Activated CD4-positive, alpha-beta T cell treated with anti-CD3 and anti-CD28 coated beads, Interleukin-2, amount 50 U/mL, for 4 hours (primary cell): ENCODE measurements at regions not wholly inside any gene's neighbourhood (a gene's known extent, or its start where the extent isn't known, plus 50 kb on each side); places are given as distances from the start of the nearest gene placed in this dataset.
"Not testable (repeated sequence)": the region's sequence is repeated elsewhere in the genome, so short reads cannot be mapped to it uniquely, and the experiment has no call there.

Source experiments
- DNase-seq, 2 experiments: peaks; one replicate each; pipeline ENCODE4 v3.0.0-alpha.2; 2020

DNA sequence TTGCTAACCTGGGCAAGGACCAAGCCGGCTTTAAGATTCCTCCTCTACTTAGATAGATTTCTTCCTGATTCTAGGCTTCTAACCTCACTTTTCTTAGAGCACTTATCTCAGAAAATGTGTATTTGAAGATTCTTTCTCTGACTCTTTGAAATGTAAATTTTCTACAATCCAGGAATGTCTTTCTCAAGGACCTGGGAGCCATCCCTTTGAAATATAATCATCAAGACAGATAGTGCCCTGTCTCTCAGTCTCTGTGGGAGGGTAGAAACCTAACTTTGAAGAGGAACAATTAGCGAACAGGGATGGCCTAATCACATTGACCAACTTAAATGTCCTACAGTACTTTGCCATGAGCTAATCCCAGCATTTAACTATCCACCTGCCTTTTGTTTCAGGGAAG lies 1646.0 kb downstream of the PCDH9 start:
- no peak for DNase-seq

DNA sequence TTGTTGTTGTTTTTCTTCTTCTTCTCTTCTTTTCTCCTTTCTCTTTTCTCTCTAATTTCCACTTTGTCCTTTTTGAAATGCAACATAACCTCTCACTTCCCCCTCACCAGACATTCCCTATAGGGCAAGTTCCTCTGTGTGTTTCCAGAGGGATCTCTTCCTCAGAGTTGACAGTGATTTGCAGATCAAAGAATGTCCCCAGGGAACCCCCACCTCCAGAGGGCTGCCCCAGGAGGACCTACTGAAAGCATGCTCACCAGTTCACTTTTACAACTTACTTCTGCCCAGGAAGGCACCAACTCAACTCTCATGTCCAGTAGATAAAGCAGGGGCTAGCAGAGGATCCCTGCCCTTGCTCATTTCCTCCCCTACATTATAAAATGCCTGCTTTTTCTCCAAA lies 1648.0 kb downstream of the PCDH9 start:
- no peak for DNase-seq

DNA sequence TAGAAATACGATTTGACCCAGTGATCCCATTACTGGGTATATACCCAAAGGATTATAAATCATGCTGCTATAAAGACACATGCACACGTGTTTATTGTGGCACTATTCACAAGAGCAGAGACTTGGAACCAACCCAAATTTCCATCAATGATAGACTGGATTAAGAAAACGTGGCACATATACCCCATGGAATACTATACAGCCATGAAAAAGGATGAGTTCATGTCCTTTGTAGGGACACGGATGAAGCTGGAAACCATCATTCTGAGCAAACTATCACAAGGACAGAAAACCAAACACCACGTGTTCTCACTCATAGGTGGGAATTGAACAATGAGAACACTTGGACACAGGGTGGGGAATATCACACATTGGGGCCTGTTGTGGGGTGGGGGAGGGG lies 1665.6 kb downstream of the PCDH9 start:
- DNase-seq, result not testable (repeated sequence)

GRCh38 chr13:65562305-65562704 lies 1667.8 kb downstream of the PCDH9 start:
- no peak for DNase-seq

DNA sequence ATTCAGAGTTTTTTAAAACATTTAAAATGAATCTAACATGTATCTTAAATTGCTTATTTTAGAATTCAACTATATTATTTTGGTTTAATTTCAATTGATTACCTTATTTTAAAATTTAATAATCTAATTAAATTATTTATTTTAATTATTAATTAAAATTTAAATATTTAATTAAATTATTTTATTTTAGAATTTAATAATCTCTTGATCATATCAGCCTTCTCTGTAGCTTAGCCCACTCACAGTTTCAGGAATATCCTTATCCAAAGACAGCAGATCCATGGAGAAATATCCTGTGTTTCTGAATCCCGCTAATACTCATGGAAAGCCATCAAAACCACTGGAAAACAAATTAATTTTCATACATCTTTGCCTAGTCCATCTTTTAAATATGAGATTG lies 1669.2 kb downstream of the PCDH9 start:
- no peak for DNase-seq

GRCh38 chr13:65555962-65556361 lies 1674.2 kb downstream of the PCDH9 start:
- DNase-seq, result no peak

- DNase-seq, result no peak
These were observed 1676.9 kb downstream of the PCDH9 start for GRCh38 chr13:65553096-65553727.

DNA sequence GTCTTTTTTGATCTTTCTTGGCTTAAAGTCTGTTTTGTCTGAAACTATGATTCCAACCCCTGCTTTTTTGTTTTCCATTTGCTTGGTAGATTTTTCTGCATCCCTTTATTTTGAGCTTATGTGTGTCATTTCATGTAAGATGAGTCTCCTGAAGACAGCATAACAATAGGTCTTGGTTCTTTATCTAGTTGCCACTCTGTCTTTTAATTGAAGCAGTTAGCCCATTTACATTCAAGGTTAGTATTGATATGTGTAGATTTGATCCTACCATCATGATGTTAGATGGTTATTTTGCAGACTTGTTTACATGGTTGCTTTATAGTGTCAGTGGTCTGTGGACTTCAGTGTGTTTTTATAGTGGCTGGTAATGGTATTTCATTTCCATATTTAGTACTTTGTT lies 1678.9 kb downstream of the PCDH9 start:
- DNase-seq, result no peak

DNA sequence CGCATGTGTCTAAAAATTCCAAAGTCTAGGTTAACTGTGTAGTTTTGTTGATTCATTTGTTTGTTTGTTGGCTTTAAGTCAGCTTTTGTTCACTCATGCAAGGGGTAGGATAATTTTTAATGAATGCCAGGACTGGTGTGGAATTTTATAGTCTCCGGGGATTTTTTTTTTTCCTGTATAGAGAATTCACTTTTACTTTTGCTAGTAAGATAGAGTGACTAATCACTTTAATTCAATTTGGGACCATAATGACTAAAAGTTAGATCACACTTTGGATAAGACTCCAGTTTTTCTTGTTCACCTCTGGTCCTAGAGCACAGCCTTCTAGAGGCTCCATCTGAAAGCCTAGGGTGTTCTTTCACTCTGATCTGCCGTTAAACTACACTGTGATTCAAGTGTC lies 1690.0 kb downstream of the PCDH9 start:
- no peak for DNase-seq

GRCh38 chr13:65535370-65535769 lies 1694.8 kb downstream of the PCDH9 start:
- DNase-seq, result no peak

DNA sequence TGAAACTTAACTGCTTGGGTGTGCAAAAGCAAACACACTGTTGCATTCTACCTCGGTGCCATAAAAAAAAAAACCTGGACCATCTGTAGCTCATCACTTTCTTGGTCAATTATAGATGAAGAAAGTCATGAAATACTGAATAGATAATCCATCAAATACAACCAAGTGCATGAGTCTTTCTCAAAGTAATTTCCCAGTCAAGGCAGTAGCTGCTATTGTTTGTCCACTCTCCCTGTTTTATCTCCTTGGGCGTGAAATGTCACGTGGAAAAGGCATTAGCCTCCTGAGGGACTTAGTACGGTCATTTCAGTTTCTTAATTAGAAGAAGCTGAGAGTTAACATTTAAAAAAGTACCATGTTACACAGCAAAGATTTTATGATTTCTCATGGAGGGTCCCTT lies 1697.9 kb downstream of the PCDH9 start:
- DNase-seq, result no peak

DNA sequence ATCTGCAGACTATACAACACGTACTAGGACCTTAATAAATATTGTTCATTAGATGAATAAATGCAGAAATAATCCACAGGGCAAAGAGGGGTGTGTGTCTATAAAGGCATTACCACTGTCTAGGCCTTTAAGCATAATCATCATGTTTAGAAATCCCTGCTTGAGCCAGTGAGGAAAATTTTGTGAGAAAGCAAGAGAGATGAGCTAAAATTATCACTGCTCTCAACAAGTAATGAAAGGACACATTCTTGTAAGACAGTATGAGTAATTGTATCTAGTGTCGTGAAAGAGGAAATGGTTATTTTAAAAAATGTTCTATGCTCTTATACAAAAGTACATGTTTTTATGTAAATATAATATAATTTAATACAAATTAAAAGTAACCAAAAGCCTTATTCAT lies 1699.4 kb downstream of the PCDH9 start:
- DNase-seq, result no peak

GRCh38 chr13:65529541-65529940 lies 1700.6 kb downstream of the PCDH9 start:
- no peak for DNase-seq

DNA sequence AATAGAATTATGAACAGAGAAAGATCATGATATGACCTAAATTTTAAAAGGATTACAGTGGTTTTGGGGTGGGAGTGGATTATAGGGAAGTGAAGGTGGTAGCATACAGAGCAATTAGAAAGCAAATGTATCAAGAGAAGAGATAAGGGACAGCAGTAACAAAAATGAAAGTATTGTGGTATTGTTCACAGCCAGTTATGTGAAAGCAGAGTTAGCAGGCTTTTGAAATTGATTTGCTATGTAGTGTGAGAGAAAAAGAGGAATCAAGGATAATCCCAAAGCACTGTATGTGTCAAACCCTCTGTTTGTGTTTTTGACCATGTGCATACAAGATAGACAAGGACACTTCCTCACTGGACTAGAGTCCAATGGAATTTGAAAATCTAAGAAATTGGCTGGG lies 1721.4 kb downstream of the PCDH9 start:
- DNase-seq, result no peak

GRCh38 chr13:65508338-65508737 lies 1721.8 kb downstream of the PCDH9 start:
- no peak for DNase-seq

DNA sequence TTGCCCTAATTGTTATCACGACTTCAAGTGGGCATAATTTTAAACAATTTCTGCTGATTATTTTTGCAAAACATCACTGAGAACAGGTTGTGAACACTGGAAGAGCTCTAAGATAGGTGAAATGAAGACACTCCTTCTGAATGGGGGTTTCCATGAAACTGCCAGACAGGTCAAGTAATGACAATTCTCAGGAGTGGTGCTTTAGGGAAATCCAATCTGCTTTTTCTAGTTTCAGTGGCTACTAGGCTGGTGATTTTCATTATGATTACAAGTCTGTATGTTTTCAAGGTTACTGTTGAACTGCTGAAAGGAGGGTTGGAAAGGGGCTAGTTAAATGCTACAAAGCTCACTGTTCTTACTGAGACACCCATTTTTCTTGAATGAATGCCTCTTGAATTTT lies 1724.2 kb downstream of the PCDH9 start:
- no peak for DNase-seq

- DNase-seq, result no peak
These were observed 1725.9 kb downstream of the PCDH9 start for GRCh38 chr13:65504213-65504612.

- no peak for DNase-seq
These were observed 1729.7 kb downstream of the PCDH9 start for GRCh38 chr13:65500481-65500880.

- no peak for DNase-seq
These were observed 1730.9 kb downstream of the PCDH9 start for GRCh38 chr13:65499256-65499655.

DNA sequence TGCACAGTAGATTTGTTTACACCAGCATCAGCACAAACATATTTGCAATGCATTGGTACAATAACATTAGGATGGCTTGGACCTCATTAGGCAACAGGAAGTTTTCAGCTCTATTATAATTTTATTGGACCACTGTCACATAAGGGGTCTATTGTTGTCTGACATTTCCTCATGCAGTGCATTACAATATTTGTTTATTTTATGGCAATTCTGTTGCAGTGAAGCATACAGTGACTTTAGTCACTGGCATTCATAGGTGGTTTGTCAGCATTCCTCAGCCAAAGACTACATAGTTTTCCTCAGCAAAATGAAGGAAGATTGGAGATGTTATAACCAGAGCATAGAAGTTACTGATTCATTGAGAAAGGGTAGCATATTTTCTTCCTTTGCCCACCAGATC lies 1732.9 kb downstream of the PCDH9 start:
- no peak for DNase-seq

- DNase-seq, result not testable (repeated sequence)
These were observed 1739.4 kb downstream of the PCDH9 start for GRCh38 chr13:65490725-65491124.

DNA sequence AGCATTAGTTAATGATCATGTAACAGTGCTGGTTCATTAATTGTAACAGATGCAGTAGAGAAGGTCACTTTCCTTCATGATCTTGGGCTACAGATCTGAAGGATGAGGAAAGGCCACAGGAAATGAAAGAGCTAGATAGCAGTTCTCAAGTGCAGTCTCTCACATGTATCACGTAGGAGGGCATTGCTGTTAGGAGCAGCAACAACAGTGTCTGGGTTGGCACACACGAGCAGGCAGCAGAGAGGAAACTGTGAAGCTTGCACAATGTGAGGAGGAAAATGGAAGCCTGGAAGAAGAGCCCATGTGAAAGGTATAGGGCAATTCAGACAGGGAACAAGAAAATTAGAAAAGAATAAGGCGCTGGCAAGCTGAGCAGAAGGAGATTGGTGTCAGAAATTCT lies 1741.5 kb downstream of the PCDH9 start:
- DNase-seq, result no peak

GRCh38 chr13:65479692-65480091 lies 1750.4 kb downstream of the PCDH9 start:
- DNase-seq, result no peak

DNA sequence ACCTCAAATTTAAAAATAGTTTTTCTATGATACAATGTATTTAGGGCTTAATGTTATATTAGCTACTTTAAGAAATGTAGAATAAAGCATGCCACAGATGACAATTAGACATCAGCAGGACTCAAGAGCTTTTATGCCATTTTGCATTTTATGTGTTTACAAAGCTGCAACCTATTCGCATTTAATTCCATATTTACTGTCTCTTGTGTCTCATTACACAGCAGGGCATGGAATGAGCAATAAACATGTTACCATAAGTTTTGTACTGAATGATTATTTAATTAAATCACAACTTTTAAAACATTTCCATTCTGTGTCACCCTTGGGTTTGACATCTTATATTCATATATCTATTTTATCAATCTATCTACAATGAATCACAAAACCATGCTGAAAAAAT lies 1756.9 kb downstream of the PCDH9 start:
- no peak for DNase-seq

DNA sequence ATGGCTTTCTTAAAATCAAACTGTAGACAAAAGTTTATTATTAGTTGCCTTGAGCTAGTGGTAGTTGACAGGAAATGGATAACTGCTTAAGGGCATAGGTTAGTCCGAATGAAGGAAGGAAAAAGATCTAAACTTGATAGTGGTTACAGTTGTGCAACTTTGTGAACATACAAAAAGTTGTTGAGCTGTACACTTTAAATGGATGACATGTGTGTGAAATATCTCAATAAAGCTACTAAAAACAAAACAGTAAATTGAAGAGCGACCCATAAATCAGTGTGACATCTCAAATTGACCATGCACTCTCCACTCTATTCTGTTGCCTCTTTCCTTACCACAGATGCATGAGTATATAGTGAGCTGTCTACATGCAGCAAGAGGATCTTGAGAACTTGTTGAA lies 1757.8 kb downstream of the PCDH9 start:
- DNase-seq, result no peak

DNA sequence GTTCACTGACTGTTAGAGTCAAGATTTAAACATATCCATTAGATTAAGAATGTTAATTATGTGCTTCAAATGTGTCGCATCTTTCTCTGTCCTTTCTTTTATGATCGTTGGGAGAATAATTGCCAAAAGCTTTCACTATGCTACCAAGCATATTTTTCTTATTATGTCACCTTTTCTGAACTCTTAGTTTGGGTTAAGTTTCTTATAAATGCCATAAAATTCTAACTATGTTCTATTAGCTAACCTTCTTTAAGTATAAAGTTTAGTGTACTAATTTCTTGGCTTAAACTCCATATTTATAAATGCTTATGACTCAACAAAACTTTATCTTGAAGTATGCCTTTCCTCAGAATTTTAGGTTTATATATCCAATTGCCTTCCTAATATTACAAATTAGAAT lies 1759.4 kb downstream of the PCDH9 start:
- no peak for DNase-seq
